Activated CD8-positive, alpha-beta T cell treated with anti-CD3 and anti-CD28 coated beads for 36 hours (primary cell): ENCODE measurements at regions not wholly inside any gene's neighbourhood (a gene's known extent, or its start where the extent isn't known, plus 50 kb on each side); places are given as distances from the start of the nearest gene placed in this dataset.

ENCODE experiments used
- ATAC-seq: fragments of 200-7000 bp; cut with Tn5 transposase; one replicate; pipeline ENCODE4 v1.10.0; 2021; ENCODE audit warnings: mild to moderate bottlenecking, moderate library complexity
- CTCF ChIA-PET: fragments of 350-600 bp; sonication (Branson Sonifier 250); formaldehyde crosslinking; loops from one replicate; lab custom pipeline; 2021; ENCODE audit warnings: antibody characterized with exemption; lab: Charles Lee
- POLR2A ChIA-PET: fragments of 350-600 bp; sonication (Branson Sonifier 250); formaldehyde crosslinking; loops from one replicate; lab custom pipeline; 2021; ENCODE audit warnings: antibody characterized with exemption; lab: Charles Lee
- DNase-seq: peaks from one replicate; pipeline ENCODE4 v3.0.0-alpha.2; 2020
- H3K27ac Mint-ChIP-seq: one replicate; pipeline ENCODE4 v1.8.0; 2021; ENCODE audit warnings: mild to moderate bottlenecking, mixed read lengths
- H3K27me3 Mint-ChIP-seq: one replicate; pipeline ENCODE4 v1.8.0; 2021; ENCODE audit warnings: mixed read lengths
- H3K36me3 Mint-ChIP-seq: one replicate; pipeline ENCODE4 v1.8.0; 2021; ENCODE audit warnings: low read depth, mixed read lengths
- H3K4me1 Mint-ChIP-seq: one replicate; pipeline ENCODE4 v1.8.0; 2021; ENCODE audit warnings: low read depth, mixed read lengths
- H3K4me3 Mint-ChIP-seq: one replicate; pipeline ENCODE4 v1.8.0; 2021; ENCODE audit warnings: mild to moderate bottlenecking, moderate library complexity, mixed read lengths
- H3K9me3 Mint-ChIP-seq: one replicate; pipeline ENCODE4 v1.8.0; 2021; ENCODE audit warnings: mixed read lengths
- intact Hi-C: fragments of 100-400 bp; cut with micrococcal nuclease; formaldehyde crosslinking; loops from one replicate; pipeline ENCODE4 v1.10.0; 2022
- TF ChIP-seq, protein P1 (sequence below): fragments of 200-600 bp; IDR thresholded peaks from one replicate; pipeline ENCODE4 v1.8.0; 2022; ENCODE audit warnings: antibody characterized with exemption, mild to moderate bottlenecking

DNA sequence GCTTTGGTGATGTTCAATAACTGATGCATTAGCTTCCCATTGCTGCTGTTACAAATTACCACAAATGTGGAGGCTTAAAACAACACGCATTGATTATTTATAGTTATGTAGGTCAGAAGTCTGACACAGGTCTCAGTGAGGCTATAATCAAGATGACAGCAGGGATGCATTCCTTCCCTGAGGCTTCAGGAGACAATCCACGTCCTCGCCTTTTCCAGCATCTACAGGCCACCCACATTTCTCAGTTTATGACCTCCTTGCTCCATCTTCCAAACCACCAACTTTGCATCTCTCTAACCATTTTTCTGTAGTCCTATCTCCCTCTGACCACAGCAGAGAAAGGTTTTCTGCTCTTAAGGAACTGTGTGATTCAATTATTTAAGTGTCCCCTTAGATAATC, 92.5 kb downstream of the GASK1B start:
- no peak for DNase-seq
- no peaks in the 10 kb centered on the region for H3K4me1 Mint-ChIP-seq
- H3K27ac Mint-ChIP-seq: no peak overlapping the region
- no peak for ATAC-seq
- TF ChIP-seq, protein P1, sequence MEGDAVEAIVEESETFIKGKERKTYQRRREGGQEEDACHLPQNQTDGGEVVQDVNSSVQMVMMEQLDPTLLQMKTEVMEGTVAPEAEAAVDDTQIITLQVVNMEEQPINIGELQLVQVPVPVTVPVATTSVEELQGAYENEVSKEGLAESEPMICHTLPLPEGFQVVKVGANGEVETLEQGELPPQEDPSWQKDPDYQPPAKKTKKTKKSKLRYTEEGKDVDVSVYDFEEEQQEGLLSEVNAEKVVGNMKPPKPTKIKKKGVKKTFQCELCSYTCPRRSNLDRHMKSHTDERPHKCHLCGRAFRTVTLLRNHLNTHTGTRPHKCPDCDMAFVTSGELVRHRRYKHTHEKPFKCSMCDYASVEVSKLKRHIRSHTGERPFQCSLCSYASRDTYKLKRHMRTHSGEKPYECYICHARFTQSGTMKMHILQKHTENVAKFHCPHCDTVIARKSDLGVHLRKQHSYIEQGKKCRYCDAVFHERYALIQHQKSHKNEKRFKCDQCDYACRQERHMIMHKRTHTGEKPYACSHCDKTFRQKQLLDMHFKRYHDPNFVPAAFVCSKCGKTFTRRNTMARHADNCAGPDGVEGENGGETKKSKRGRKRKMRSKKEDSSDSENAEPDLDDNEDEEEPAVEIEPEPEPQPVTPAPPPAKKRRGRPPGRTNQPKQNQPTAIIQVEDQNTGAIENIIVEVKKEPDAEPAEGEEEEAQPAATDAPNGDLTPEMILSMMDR: no peak
- CTCF ChIA-PET: no interaction called here
- no peaks in the 10 kb centered on the region for H3K9me3 Mint-ChIP-seq
- POLR2A ChIA-PET: no interaction called here
- no peaks in the 10 kb centered on the region for H3K27me3 Mint-ChIP-seq
- H3K36me3 Mint-ChIP-seq: no peaks in the 10 kb centered on the region
- H3K4me3 Mint-ChIP-seq: no peak overlapping the region
- intact Hi-C loops: no loop called here

DNA sequence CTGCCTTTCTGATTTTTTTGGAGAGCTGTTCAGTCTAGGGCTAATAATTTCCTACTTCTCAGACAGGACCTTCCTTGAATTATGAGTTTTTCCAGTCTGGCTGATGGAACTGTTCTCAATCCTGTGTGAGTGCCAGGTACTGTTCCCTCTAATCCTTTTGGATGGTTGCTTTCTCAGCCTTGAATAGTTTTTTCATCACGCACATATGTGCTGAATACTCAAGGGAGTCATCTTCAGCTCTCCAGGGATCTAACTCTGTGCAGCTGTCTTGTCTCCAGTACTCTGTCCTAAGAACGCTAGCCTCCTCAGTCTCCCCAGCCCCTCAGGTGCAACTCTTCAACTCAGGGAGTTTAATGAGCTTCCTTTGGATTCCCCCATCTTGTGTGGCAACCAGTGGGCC, 93.2 kb downstream of the GASK1B start:
- intact Hi-C loops: no loop called here
- Mint-ChIP-seq H3K9me3 (no peaks in the 10 kb centered on the region), H3K27ac (no peak overlapping the region), H3K27me3 (no peaks in the 10 kb centered on the region), H3K36me3 (no peaks in the 10 kb centered on the region), H3K4me3 (no peak overlapping the region), H3K4me1 (no peaks in the 10 kb centered on the region)
- DNase-seq (no peak), ATAC-seq (no peak)
- CTCF ChIA-PET: no interaction called here
- TF ChIP-seq, protein P1: no peak
- POLR2A ChIA-PET: no interaction called here

DNA sequence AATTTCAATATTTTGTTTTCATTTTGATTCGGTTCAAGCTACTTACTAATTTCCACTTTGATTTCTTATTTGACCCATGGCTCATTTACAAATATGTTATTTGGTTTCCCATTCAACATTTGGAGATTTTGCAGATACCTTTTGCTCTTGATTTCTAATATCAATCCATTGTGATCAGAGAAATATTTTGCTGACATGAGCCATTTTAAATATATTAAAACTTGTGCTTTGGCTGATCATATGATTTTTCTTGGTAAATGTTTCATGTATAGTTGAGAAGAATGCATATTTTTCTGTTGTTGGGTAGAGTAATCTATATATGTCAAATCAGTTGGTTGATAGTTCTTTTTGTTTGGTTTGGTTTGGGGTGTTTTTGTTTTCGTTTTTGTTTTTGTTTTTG, 95.0 kb downstream of the GASK1B start:
- Mint-ChIP-seq H3K27me3 (no peaks in the 10 kb centered on the region), H3K27ac (no peak overlapping the region), H3K4me3 (no peak overlapping the region), H3K36me3 (no peaks in the 10 kb centered on the region), H3K4me1 (no peaks in the 10 kb centered on the region), H3K9me3 (no peaks in the 10 kb centered on the region)
- ChIA-PET POLR2A (no interaction called here), CTCF (no interaction called here)
- TF ChIP-seq, protein P1: no peak
- intact Hi-C loops: no loop called here
- no peak for DNase-seq
- no peak for ATAC-seq

DNA sequence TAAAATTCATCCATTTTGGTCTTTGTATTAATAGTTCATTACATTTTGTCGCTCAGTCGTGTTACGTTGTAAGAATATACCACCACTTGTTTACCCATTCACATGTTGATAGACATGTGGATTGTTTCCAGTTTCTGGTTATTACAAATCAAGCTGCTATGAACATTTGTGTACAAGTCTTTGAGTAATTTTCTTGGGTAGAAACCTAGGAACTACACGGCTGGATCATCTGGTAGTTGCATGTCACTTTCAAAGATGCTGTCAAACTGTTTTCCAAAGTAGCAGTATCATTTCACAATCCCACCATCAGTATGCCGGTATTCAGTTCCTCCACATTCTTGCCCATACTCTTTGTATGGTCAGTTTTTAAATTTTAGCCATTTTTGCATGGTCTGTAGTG, 98.0 kb downstream of the GASK1B start:
- ATAC-seq (no peak), DNase-seq (no peak)
- ChIA-PET POLR2A (no interaction called here), CTCF (no interaction called here)
- TF ChIP-seq, protein P1: no peak
- intact Hi-C loops: no loop called here
- Mint-ChIP-seq H3K27me3 (peaks cover 1% of the 10 kb centered on the region), H3K4me1 (no peaks in the 10 kb centered on the region), H3K36me3 (no peaks in the 10 kb centered on the region), H3K4me3 (no peak overlapping the region), H3K9me3 (no peaks in the 10 kb centered on the region), H3K27ac (no peak overlapping the region)

DNA sequence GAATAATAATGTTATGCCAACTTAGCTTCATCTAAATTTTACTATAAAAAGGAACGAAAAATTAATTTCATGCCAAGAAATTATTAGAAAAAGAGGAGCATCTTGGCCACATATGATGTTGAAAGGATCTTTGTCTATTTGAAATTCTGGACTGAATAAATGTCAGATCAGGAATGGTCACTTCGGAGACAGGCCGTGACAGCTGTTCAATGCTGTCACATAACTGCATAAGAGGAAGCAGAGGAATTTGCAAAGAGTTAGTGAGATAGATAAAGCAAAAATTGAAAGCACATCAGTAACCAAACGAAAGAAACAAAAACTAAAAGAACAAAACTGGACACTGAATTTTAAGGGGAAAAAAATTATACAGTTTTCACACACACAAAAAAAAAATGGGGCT, 100.9 kb downstream of the GASK1B start:
- Mint-ChIP-seq H3K36me3 (no peaks in the 10 kb centered on the region), H3K4me1 (no peaks in the 10 kb centered on the region), H3K4me3 (no peak overlapping the region), H3K27ac (no peak overlapping the region), H3K9me3 (no peaks in the 10 kb centered on the region), H3K27me3 (peaks cover 1% of the 10 kb centered on the region)
- ATAC-seq (no peak), DNase-seq (no peak)
- intact Hi-C loops: no loop called here
- ChIA-PET CTCF (no interaction called here), POLR2A (no interaction called here)
- TF ChIP-seq, protein P1: no peak
